SK-N-SH (cell line): ENCODE measurements at regions not wholly inside any gene's neighbourhood (a gene's known extent, or its start where the extent isn't known, plus 50 kb on each side); places are given as distances from the start of the nearest gene placed in this dataset.

Source experiments
- CTCF ChIA-PET: fragments of 300-600, 350-600 bp; formaldehyde crosslinking; extraction: SDS; loops from one replicate; lab custom pipeline; 2021; lab: Yijun Ruan, JAX
- POLR2A ChIA-PET: fragments of 350-600 bp; sonication (Branson Sonifier 250); formaldehyde crosslinking; extraction: SDS; loops from one replicate; lab custom pipeline; 2020; ENCODE audit warnings: antibody characterized with exemption, inconsistent platforms; lab: Yijun Ruan, JAX
- DNase-seq: peaks from one replicate; pipeline ENCODE4 v3.0.0; 2012
- H2AFZ ChIP-seq: fragments of 200-600 bp; sonication (generic); 2 replicates; pipeline ENCODE4 v1.8.1; 2016; ENCODE audit warnings: antibody characterized with exemption, mild to moderate bottlenecking, low read depth
- H3F3A ChIP-seq: fragments of 200-600 bp; sonication (generic); replicated peaks from 2 replicates; pipeline ENCODE3; 2016; ENCODE audit warnings: antibody characterized with exemption, mild to moderate bottlenecking; ENCODE audit not compliant: insufficient read depth
- H3K27ac ChIP-seq, 2 experiments: fragments of 200-500 bp in 1 of 2; fragments of 200-600 bp in 1 of 2; sonication (Bioruptor generic) in 1 of 2; sonication (generic), shearing (Covaris generic) in 1 of 2; 2 replicates each; pipeline versions ENCODE4 v1.5.1 to v1.6.1; 2014 to 2016; ENCODE audit warnings: low read depth in 2 of 2, inconsistent platforms in 1 of 2, low read length in 1 of 2, mild to moderate bottlenecking in 1 of 2, mixed read lengths in 1 of 2
- H3K27me3 ChIP-seq: fragments of 200-600 bp; sonication (generic), shearing (Covaris generic); 2 replicates; pipeline ENCODE4 v1.6.1; 2016; ENCODE audit warnings: mixed run types; ENCODE audit not compliant: insufficient read depth
- H3K36me3 ChIP-seq, 2 experiments: fragments of 200-500 bp in 1 of 2; fragments of 200-600 bp in 1 of 2; sonication (Bioruptor generic) in 1 of 2; sonication (generic) in 1 of 2; replicated peaks in 1 of 2; 2 replicates each; pipeline versions ENCODE3 to v1.5.1; 2014 to 2016; ENCODE audit warnings: low read length in 1 of 2, mild to moderate bottlenecking in 1 of 2; ENCODE audit not compliant: insufficient read depth in 2 of 2, control insufficient read depth in 1 of 2
- H3K4me1 ChIP-seq, 2 experiments: fragments of 200-500 bp in 1 of 2; fragments of 200-600 bp in 1 of 2; sonication (Bioruptor generic) in 1 of 2; sonication (generic), shearing (Covaris generic) in 1 of 2; 2 replicates each; pipeline versions ENCODE4 v1.5.1 to v1.6.1; 2014 to 2016; ENCODE audit warnings: low read depth in 1 of 2, low read length in 1 of 2, mixed run types in 1 of 2; ENCODE audit not compliant: insufficient read depth in 2 of 2, control insufficient read depth in 1 of 2
- H3K4me2 ChIP-seq: fragments of 200-600 bp; sonication (generic), shearing (Covaris generic); 2 replicates; pipeline ENCODE4 v1.6.1; 2017; ENCODE audit warnings: mixed run types
- H3K4me3 ChIP-seq, 2 experiments: fragments of 200-500 bp in 1 of 2; fragments of 200-600 bp in 1 of 2; sonication (Bioruptor generic) in 1 of 2; sonication (generic), shearing (Covaris generic) in 1 of 2; 2 replicates each; pipeline versions ENCODE4 v1.5.1 to v1.8.1; 2014 to 2016; ENCODE audit warnings: low read depth in 2 of 2, inconsistent platforms in 1 of 2, low read length in 1 of 2, mild to moderate bottlenecking in 1 of 2, mixed read lengths in 1 of 2, moderate library complexity in 1 of 2
- H3K79me2 ChIP-seq: fragments of 200-600 bp; sonication (generic); 2 replicates; pipeline ENCODE4 v1.8.1; 2017; ENCODE audit warnings: mild to moderate bottlenecking; ENCODE audit not compliant: insufficient read depth
- H3K9ac ChIP-seq: fragments of 200-600 bp; sonication (generic); 2 replicates; pipeline ENCODE4 v1.6.1; 2017; ENCODE audit warnings: mixed run types
- H3K9me2 ChIP-seq: fragments of 200-600 bp; sonication (generic); 2 replicates; pipeline ENCODE4 v1.6.1; 2017; ENCODE audit warnings: mixed run types
- H3K9me3 ChIP-seq: fragments of 200-600 bp; sonication (generic); 2 replicates; pipeline ENCODE4 v1.6.1; 2017; ENCODE audit warnings: mixed run types, mild to moderate bottlenecking, moderate library complexity
- H4K20me1 ChIP-seq: fragments of 200-600 bp; sonication (generic); 2 replicates; pipeline ENCODE4 v1.6.1; 2017; ENCODE audit warnings: mild to moderate bottlenecking, mixed run types; ENCODE audit not compliant: insufficient read depth
- EP300 ChIP-seq, 2 experiments: IDR thresholded peaks; 2 replicates each; pipeline versions ENCODE4 v1.4.0 to v1.6.1; 2012; ENCODE audit warnings: borderline replicate concordance in 1 of 2, low read depth in 1 of 2, low read length in 1 of 2
- FOXJ3 ChIP-seq: sonication (generic); formaldehyde crosslinking; IDR thresholded peaks from 2 replicates; pipeline ENCODE4 v1.5.1; 2020; ENCODE audit warnings: mild to moderate bottlenecking, missing genetic modification reagents
- FOXM1 ChIP-seq: IDR thresholded peaks from 2 replicates; pipeline ENCODE4 v1.4.0; 2012; ENCODE audit warnings: low read depth, mild to moderate bottlenecking
- NRF1 ChIP-seq: IDR thresholded peaks from 2 replicates; pipeline ENCODE4 v1.6.1; 2012; ENCODE audit warnings: low read depth, mild to moderate bottlenecking, low read length
- POLR2AphosphoS5 ChIP-seq: IDR thresholded peaks from 2 replicates; pipeline ENCODE4 v1.6.1; 2012; ENCODE audit warnings: low read depth, low read length
- RCOR1 ChIP-seq: fragments of 150-350 bp; IDR thresholded peaks from 2 replicates; pipeline ENCODE4 v1.6.1; 2017; ENCODE audit warnings: antibody characterized with exemption, low read length
- SIN3A ChIP-seq: IDR thresholded peaks from 2 replicates; pipeline ENCODE4 v1.6.1; 2012; ENCODE audit warnings: low read depth, mild to moderate bottlenecking, low read length, moderate library complexity, borderline replicate concordance
- TEAD4 ChIP-seq: IDR thresholded peaks from 2 replicates; pipeline ENCODE4 v1.4.0; 2012; ENCODE audit warnings: mild to moderate bottlenecking, borderline replicate concordance; ENCODE audit not compliant: insufficient read depth
- YY1 ChIP-seq: IDR thresholded peaks from 2 replicates; pipeline ENCODE4 v1.4.0; 2012; ENCODE audit warnings: low read depth, mild to moderate bottlenecking
- WGBS: methylation state at CpG from one replicate; pipeline ENCODE4 v1.1.6; 2017; ENCODE audit warnings: low lambda C conversion rate; 5-methylcytosine and 5-hydroxymethylcytosine counted together
- TF ChIP-seq, protein P1 (sequence below): IDR thresholded peaks from 2 replicates; pipeline ENCODE4 v1.6.1; 2012; ENCODE audit warnings: mild to moderate bottlenecking, low read depth, low read length, moderate library complexity
- TF ChIP-seq, protein P2 (sequence below): IDR thresholded peaks from 2 replicates; pipeline ENCODE4 v1.4.0; 2012; ENCODE audit warnings: low read depth
- TF ChIP-seq, protein P3 (sequence below): IDR thresholded peaks from 2 replicates; pipeline ENCODE4 v1.4.0; 2012; ENCODE audit warnings: low read depth, borderline replicate concordance
- TF ChIP-seq, protein P4 (sequence below): fragments of 150-350 bp; IDR thresholded peaks from 2 replicates; pipeline ENCODE4 v1.6.1; 2017; ENCODE audit warnings: antibody characterized with exemption, low read length, low read depth, borderline replicate concordance
- TF ChIP-seq, protein P5 (sequence below): IDR thresholded peaks from 2 replicates; pipeline ENCODE4; 2012

DNA sequence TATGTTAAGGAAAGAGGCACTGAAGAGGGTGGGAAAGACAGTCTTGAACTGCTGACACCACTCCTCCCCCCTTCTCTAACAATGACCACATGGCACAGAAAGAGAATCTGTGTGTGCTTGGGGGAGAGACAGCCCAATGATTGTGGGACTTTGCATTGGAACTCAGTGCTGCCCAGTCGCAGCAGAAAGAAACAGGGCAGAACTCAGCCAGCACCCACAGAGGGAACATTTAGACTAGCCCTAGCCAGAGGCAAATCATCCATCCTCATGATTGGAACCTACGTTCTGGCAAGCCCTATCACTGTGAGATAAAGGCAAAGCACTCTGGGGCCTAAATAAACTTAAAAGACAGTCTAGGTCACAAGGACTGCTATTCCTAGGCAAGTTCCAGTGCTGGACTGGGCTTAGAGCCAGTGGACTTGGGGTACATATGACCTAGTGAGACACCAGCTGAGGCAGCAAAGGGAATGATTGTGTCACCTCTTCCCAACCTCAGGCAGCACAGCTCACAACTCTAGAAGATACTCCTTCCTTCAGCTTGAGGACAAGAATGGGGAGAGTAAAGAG lies 132.8 kb upstream of the S100G start:
- Histone ChIP-seq H3K4me2 (no peak overlapping the region), H3K9me2 (no peaks in the 10 kb centered on the region), H3K9ac (no peak overlapping the region), H3K27me3 (no peaks in the 10 kb centered on the region), H3K79me2 (no peaks in the 10 kb centered on the region), H4K20me1 (no peaks in the 10 kb centered on the region), H3K9me3 (no peaks in the 10 kb centered on the region), H3F3A (no peaks in the 10 kb centered on the region), H2AFZ (0 out of 2 replicates have a peak overlapping the region, but pooled peaks have one; percentile 57), H3K4me1 (peaks cover under 1 to 3% of the 10 kb centered on the region in 2 experiments; a peak in 2 of 4 replicates), H3K4me3 (no peak overlapping the region), H3K36me3 (no peaks in the 10 kb centered on the region), H3K27ac (peak overlapping the region in 1 of 2 experiments; percentile 44; a peak in 1 of 4 replicates)
- POLR2A ChIA-PET = no interaction called here
- no peak for TF ChIP-seq SIN3A
- TF ChIP-seq, protein P1, sequence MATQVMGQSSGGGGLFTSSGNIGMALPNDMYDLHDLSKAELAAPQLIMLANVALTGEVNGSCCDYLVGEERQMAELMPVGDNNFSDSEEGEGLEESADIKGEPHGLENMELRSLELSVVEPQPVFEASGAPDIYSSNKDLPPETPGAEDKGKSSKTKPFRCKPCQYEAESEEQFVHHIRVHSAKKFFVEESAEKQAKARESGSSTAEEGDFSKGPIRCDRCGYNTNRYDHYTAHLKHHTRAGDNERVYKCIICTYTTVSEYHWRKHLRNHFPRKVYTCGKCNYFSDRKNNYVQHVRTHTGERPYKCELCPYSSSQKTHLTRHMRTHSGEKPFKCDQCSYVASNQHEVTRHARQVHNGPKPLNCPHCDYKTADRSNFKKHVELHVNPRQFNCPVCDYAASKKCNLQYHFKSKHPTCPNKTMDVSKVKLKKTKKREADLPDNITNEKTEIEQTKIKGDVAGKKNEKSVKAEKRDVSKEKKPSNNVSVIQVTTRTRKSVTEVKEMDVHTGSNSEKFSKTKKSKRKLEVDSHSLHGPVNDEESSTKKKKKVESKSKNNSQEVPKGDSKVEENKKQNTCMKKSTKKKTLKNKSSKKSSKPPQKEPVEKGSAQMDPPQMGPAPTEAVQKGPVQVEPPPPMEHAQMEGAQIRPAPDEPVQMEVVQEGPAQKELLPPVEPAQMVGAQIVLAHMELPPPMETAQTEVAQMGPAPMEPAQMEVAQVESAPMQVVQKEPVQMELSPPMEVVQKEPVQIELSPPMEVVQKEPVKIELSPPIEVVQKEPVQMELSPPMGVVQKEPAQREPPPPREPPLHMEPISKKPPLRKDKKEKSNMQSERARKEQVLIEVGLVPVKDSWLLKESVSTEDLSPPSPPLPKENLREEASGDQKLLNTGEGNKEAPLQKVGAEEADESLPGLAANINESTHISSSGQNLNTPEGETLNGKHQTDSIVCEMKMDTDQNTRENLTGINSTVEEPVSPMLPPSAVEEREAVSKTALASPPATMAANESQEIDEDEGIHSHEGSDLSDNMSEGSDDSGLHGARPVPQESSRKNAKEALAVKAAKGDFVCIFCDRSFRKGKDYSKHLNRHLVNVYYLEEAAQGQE = no peak
- no peak for TF ChIP-seq YY1
- no peak for TF ChIP-seq POLR2AphosphoS5
- no peak for TF ChIP-seq TEAD4
- no peak for TF ChIP-seq NRF1
- TF ChIP-seq, protein P2, sequence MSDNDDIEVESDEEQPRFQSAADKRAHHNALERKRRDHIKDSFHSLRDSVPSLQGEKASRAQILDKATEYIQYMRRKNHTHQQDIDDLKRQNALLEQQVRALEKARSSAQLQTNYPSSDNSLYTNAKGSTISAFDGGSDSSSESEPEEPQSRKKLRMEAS = no peak
- TF ChIP-seq, protein P3, sequence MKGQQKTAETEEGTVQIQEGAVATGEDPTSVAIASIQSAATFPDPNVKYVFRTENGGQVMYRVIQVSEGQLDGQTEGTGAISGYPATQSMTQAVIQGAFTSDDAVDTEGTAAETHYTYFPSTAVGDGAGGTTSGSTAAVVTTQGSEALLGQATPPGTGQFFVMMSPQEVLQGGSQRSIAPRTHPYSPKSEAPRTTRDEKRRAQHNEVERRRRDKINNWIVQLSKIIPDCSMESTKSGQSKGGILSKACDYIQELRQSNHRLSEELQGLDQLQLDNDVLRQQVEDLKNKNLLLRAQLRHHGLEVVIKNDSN = no peak
- TF ChIP-seq FOXM1 = no peak
- TF ChIP-seq RCOR1 = no peak
- TF ChIP-seq, protein P4, sequence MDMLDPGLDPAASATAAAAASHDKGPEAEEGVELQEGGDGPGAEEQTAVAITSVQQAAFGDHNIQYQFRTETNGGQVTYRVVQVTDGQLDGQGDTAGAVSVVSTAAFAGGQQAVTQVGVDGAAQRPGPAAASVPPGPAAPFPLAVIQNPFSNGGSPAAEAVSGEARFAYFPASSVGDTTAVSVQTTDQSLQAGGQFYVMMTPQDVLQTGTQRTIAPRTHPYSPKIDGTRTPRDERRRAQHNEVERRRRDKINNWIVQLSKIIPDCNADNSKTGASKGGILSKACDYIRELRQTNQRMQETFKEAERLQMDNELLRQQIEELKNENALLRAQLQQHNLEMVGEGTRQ = no peak
- TF ChIP-seq EP300 (IDR thresholded peaks at IDR 0.05; ENCODE audit: borderline replicate concordance in 1 of 2, low read depth in 1 of 2, low read length in 1 of 2) = no peak
- TF ChIP-seq FOXJ3 (CRISPR knock-in tag) = no peak
- TF ChIP-seq, protein P5, sequence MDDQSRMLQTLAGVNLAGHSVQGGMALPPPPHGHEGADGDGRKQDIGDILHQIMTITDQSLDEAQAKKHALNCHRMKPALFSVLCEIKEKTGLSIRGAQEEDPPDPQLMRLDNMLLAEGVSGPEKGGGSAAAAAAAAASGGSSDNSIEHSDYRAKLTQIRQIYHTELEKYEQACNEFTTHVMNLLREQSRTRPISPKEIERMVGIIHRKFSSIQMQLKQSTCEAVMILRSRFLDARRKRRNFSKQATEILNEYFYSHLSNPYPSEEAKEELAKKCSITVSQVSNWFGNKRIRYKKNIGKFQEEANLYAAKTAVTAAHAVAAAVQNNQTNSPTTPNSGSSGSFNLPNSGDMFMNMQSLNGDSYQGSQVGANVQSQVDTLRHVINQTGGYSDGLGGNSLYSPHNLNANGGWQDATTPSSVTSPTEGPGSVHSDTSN = no peak
- DNase-seq = no peak
- CTCF ChIA-PET = no interaction called here
- 55% methylated on average over 2 of the region's 2 CpGs for WGBS
